ENCODE measurements at regions not wholly inside any gene's neighbourhood (a gene's known extent, or its start where the extent isn't known, plus 50 kb on each side); places are given as distances from the start of the nearest gene placed in this dataset.

DNA sequence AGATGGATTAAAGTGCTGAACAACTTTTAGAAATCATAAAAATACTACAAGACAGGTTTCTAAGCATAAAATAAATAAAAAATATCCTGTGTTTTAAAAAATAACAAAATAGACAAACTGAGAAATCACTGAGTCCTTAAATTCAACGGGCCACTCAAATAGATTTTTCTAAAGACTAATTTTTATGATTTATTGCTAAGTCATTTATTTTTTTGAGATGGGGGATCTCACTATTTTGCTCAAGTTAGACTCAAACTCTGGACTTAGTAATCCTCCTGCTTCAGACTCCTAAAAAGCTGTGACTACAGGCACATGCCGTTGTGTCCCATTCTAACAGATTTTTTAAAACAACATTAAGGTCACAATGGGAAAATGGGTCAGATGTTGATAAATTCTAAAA lies 121.0 kb upstream of the THSD7A start:
- no peak for TF ChIP-seq JUND (IDR thresholded peaks at IDR 0.05; ENCODE audit: low read depth)
- in situ Hi-C loops (cut with HindIII; ENCODE audit: low pct_unique_long_range_greater_than_20kb, low sequenced_read_pairs): no loop called here
- no peak for DNase-seq (ENCODE audit: low read depth in 1 of 2, low spot score in 1 of 2)

- in situ Hi-C loops (cut with HindIII; ENCODE audit: low pct_unique_long_range_greater_than_20kb, low sequenced_read_pairs): no loop called here
- no peak for TF ChIP-seq JUND (IDR thresholded peaks at IDR 0.05; ENCODE audit: low read depth)
- DNase-seq (ENCODE audit: low read depth in 1 of 2, low spot score in 1 of 2): no peak
Observed at GRCh38 chr7:11956991-11957390, 125.0 kb upstream of the THSD7A start.

DNA sequence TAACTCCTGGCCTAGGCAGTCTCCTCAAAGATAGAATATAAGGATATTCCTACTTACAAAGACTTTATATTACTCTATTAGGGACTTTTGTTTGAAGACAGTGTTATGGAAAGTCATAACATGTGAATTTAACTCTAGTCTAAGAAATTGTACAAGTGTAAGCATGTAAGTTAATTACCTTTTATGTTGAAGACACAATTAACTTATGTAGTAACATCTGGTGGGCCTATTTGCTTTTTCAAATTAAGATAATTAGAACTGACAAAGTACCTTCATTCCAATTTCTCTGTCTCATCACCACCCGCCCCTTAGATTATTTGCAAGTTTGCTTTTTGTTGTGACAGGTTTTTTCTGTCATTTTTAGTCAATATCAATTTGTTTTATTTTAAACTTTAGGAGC lies 126.0 kb upstream of the THSD7A start:
- in situ Hi-C loops (cut with HindIII; ENCODE audit: low pct_unique_long_range_greater_than_20kb, low sequenced_read_pairs): no loop called here
- TF ChIP-seq JUND (IDR thresholded peaks at IDR 0.05; ENCODE audit: low read depth): no peak

DNA sequence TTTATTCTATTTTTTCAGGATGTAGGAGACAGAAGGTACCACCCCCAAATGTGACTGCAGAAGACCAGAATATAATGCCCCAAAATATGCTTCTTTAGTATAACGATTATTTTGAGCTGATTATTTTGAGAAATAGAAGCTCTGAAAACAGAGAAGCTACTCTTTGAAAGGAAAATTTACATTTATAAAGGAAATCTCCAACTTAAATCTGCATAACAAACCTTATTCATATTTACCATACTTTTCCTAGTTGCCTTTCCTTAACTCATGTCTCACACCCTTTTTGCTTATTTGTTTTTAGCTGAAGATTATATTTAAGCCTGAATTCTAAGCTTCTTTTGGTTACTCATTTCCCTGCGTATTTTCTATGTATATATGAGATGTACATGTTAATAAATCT lies 127.1 kb upstream of the THSD7A start:
- no peak for TF ChIP-seq JUND (IDR thresholded peaks at IDR 0.05; ENCODE audit: low read depth)
- in situ Hi-C loops (cut with HindIII; ENCODE audit: low pct_unique_long_range_greater_than_20kb, low sequenced_read_pairs): no loop called here
- no peak for DNase-seq (ENCODE audit: low read depth in 1 of 2, low spot score in 1 of 2)

More for the DNA sequence above, 126.0 kb upstream of the THSD7A start:
- no peak for DNase-seq (ENCODE audit: low read depth in 1 of 2, low spot score in 1 of 2)

DNA sequence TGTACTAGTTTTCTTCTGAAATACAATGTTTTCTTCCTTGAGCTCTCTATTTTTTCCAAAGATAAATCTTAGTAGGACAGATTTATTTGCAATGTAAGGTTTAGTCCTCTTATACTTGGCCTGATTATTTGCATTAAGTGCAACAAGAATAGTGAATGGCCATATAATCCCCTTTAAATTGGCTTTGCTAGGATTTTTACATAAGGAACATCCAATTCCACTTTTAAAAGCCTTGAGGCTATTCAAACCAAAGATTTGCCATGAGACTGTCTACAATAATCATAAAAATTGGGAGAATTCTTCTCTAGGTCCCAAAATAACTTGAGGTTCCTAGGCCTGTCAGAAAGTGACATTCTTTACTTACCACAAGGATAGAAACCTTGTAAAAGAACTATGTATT lies 128.6 kb upstream of the THSD7A start:
- in situ Hi-C loops (cut with HindIII; ENCODE audit: low pct_unique_long_range_greater_than_20kb, low sequenced_read_pairs): no loop called here
- no peak for TF ChIP-seq JUND (IDR thresholded peaks at IDR 0.05; ENCODE audit: low read depth)
- DNase-seq (ENCODE audit: low read depth in 1 of 2, low spot score in 1 of 2): no peak

- no peak for TF ChIP-seq JUND (IDR thresholded peaks at IDR 0.05; ENCODE audit: low read depth)
- in situ Hi-C loops (cut with HindIII; ENCODE audit: low pct_unique_long_range_greater_than_20kb, low sequenced_read_pairs): no loop called here
- DNase-seq (ENCODE audit: low read depth in 1 of 2, low spot score in 1 of 2): no peak
Observed at GRCh38 chr7:11969643-11970042, 137.6 kb upstream of the THSD7A start.

- in situ Hi-C loops (cut with HindIII; ENCODE audit: low pct_unique_long_range_greater_than_20kb, low sequenced_read_pairs): no loop called here
- TF ChIP-seq JUND (IDR thresholded peaks at IDR 0.05; ENCODE audit: low read depth): no peak
- DNase-seq (ENCODE audit: low read depth in 1 of 2, low spot score in 1 of 2): peak in 1 of 2 experiments; percentile 60
Observed at GRCh38 chr7:11970132-11970531, 138.1 kb upstream of the THSD7A start.

DNA sequence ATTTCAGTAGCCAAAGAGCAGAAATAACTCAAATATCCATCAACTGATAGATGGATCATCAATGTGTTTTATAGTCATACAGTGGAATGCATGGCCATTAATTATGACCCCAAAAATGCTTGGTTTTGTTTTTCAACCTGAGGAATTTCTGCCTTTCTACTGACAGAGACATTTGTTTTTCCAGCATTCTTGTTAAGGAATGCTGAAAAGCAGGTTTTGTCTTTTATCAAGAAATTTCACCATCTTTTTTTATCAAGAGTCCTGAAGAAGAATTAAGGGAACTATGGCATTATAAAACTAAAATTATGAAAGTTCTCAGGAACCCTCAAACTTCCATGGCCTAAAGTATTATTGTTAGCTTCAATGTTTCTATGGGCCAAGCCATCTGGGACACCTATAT lies 153.4 kb upstream of the THSD7A start:
- DNase-seq (ENCODE audit: low read depth in 1 of 2, low spot score in 1 of 2): no peak
- in situ Hi-C loops (cut with HindIII; ENCODE audit: low pct_unique_long_range_greater_than_20kb, low sequenced_read_pairs): no loop called here
- TF ChIP-seq JUND (IDR thresholded peaks at IDR 0.05; ENCODE audit: low read depth): no peak

GRCh38 chr7:11985971-11986370 lies 154.0 kb upstream of the THSD7A start:
- DNase-seq (ENCODE audit: low read depth in 1 of 2, low spot score in 1 of 2): no peak
- TF ChIP-seq JUND (IDR thresholded peaks at IDR 0.05; ENCODE audit: low read depth): no peak
- in situ Hi-C loops (cut with HindIII; ENCODE audit: low pct_unique_long_range_greater_than_20kb, low sequenced_read_pairs): no loop called here

DNA sequence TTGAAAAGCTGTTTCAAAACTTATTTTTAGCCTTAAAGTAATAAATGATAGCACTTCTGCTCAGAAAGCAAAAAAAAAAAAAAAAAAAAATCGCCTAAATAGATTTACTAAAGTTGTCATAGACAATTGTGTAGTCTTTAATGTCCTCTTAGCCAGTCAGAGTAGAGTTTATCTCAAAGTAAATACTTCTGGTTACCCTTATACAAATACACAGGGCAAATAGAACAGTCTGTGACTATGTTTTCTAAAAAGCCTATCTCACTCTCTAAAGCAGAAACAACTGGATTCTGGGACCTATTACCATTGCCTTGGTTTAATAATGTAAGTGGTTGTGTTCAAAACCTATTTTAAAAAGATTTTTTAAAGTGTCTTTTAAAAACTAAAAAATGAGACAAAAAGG lies 156.2 kb upstream of the THSD7A start:
- in situ Hi-C loops (cut with HindIII; ENCODE audit: low pct_unique_long_range_greater_than_20kb, low sequenced_read_pairs): no loop called here
- no peak for TF ChIP-seq JUND (IDR thresholded peaks at IDR 0.05; ENCODE audit: low read depth)
- no peak for DNase-seq (ENCODE audit: low read depth in 1 of 2, low spot score in 1 of 2)

DNA sequence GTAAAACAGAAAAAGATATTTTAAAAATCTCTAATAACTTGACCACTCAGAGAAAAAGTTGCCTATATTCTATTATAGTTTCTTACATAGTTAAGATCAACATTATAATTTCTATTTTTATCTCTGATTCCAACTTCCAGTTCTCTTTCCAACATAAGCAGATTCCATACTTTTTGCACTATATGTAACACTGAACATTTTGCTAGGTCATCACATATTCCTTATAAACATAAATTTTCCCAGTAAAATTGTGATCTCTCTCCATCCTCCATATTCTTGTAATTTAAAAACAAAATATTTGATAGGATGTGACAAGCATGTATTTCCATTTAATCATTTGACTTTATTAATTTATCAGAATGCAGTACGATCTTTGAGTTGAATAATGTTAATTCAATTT lies 170.4 kb upstream of the THSD7A start:
- TF ChIP-seq JUND (IDR thresholded peaks at IDR 0.05; ENCODE audit: low read depth): no peak
- DNase-seq (ENCODE audit: low read depth in 1 of 2, low spot score in 1 of 2): no peak
- in situ Hi-C loops (cut with HindIII; ENCODE audit: low pct_unique_long_range_greater_than_20kb, low sequenced_read_pairs): no loop called here

DNA sequence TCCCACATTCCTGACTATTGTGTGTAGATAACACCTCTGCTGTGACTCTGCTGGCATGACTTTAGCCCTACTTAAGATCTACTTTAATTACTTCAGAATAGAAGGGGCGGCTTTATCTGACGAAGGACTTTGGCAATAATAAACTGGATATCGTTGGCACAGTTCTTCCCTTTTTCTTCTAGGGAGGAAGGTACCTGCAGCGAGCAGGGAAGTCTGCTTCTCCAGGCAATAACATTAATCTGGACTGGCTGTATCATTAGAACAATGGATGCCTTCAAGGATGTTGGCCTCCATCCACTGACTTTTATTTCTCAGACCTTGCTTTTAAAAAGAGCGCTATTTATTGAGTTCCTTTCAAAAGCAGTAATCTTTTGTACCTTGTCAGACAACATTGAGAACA lies 172.6 kb upstream of the THSD7A start:
- no peak for TF ChIP-seq JUND (IDR thresholded peaks at IDR 0.05; ENCODE audit: low read depth)
- in situ Hi-C loops (cut with HindIII; ENCODE audit: low pct_unique_long_range_greater_than_20kb, low sequenced_read_pairs): no loop called here
- DNase-seq (ENCODE audit: low read depth in 1 of 2, low spot score in 1 of 2): no peak

DNA sequence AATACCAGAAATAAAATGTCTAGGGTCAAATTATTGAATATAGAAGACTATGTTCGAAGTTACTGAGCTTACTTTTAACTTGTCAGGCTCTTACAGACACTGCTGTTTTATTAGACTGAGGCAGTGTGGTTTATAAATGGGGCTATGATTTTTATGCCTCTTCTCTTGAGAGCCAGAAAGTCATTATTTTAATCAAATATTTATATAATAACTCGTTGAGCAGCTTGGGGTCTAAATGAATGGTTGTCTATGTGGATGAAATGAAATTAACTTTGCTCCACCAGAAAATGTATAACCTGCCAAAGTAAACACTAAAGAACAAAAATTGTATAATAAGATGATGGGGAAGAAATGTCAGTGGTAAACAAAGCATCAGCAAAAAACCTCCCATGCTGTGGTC lies 175.6 kb upstream of the THSD7A start:
- DNase-seq (ENCODE audit: low read depth in 1 of 2, low spot score in 1 of 2): peak in 1 of 2 experiments; percentile 12
- TF ChIP-seq JUND (IDR thresholded peaks at IDR 0.05; ENCODE audit: low read depth): no peak
- in situ Hi-C loops (cut with HindIII; ENCODE audit: low pct_unique_long_range_greater_than_20kb, low sequenced_read_pairs): no loop called here

- no peak for DNase-seq (ENCODE audit: low read depth in 1 of 2, low spot score in 1 of 2)
- in situ Hi-C loops (cut with HindIII; ENCODE audit: low pct_unique_long_range_greater_than_20kb, low sequenced_read_pairs): no loop called here
- no peak for TF ChIP-seq JUND (IDR thresholded peaks at IDR 0.05; ENCODE audit: low read depth)
Observed at GRCh38 chr7:12013983-12014382, 182.0 kb upstream of the THSD7A start.

All from T47D (cell line).